Esophagus muscularis mucosa (tissue), 4 donors: ENCODE measurements at regions not wholly inside any gene's neighbourhood (a gene's known extent, or its start where the extent isn't known, plus 50 kb on each side); places are given as distances from the start of the nearest gene placed in this dataset.
A peak's percentile ranks its signal among the peaks of the same experiment; 100 is the strongest.

Experiments used
- DNase-seq: peaks from one replicate; pipeline ENCODE4 v3.0.0-alpha.2; 2017; ENCODE audit errors: extremely low spot score
- H3K27ac ChIP-seq, 4 donors: fragments of 200-600 bp; sonication (generic); replicated peaks in 1 of 4; 1 replicate in 3 of 4; 2 replicates in 1 of 4; pipeline ENCODE4 v1.5.1; 2016 to 2019; ENCODE audit warnings: mild to moderate bottlenecking in 1 of 4
- H3K27me3 ChIP-seq, 4 donors: fragments of 200-600 bp; sonication (generic); one replicate each; pipeline versions ENCODE4 v1.5.1 to v1.6.0; 2016 to 2019
- H3K36me3 ChIP-seq, 4 donors: fragments of 200-600 bp; sonication (generic); one replicate each; pipeline ENCODE4 v1.5.1; 2016 to 2019
- H3K4me1 ChIP-seq, 4 donors: fragments of 200-600 bp; sonication (generic); one replicate each; pipeline ENCODE4 v1.5.1; 2016 to 2019
- H3K4me3 ChIP-seq, 4 donors: fragments of 200-600 bp; sonication (generic); 1 replicate in 2 of 4; 2 replicates in 2 of 4; pipeline ENCODE4 v1.5.1; 2016 to 2019; ENCODE audit warnings: mild to moderate bottlenecking in 4 of 4, moderate library complexity in 1 of 4
- H3K9me3 ChIP-seq, 4 donors: fragments of 200-600 bp; sonication (generic); 1 replicate in 3 of 4; 2 replicates in 1 of 4; pipeline ENCODE4 v1.5.1; 2016 to 2019
- EP300 ChIP-seq: sonication (generic); formaldehyde crosslinking; IDR thresholded peaks from one replicate; pipeline ENCODE4 v1.6.1; 2017; ENCODE audit warnings: antibody characterized with exemption
- POLR2A ChIP-seq: fragments of 450-650 bp; IDR thresholded peaks from one replicate; pipeline ENCODE4 v1.6.1; 2017; ENCODE audit warnings: antibody characterized with exemption, moderate library complexity, mild to moderate bottlenecking, low read depth
- POLR2AphosphoS5 ChIP-seq, 2 donors: sonication (generic); formaldehyde crosslinking; IDR thresholded peaks; one replicate each; pipeline ENCODE4 v1.6.1; 2017; ENCODE audit warnings: antibody characterized with exemption in 2 of 2
- WGBS: methylation state at CpG from one replicate; pipeline ENCODE4 v1.1.5; 2018; 5-methylcytosine and 5-hydroxymethylcytosine counted together
- intact Hi-C: fragments of 100-400 bp; cut with DNase I; formaldehyde crosslinking; loops from one replicate; pipeline ENCODE4 v1.15.1; 2023
- TF ChIP-seq, protein P1 (sequence below), 3 experiments: fragments of 200-600 bp in 2 of 3; fragments of 450-650 bp in 1 of 3; sonication (generic) in 2 of 3; IDR thresholded peaks; one replicate each; pipeline ENCODE4 v1.5.1; 2017 to 2019; ENCODE audit warnings: antibody characterized with exemption in 3 of 3, mild to moderate bottlenecking in 2 of 3, moderate library complexity in 1 of 3

GRCh38 chr11:79683930-79684329 is 243.1 kb upstream of the TENM4 start:
- intact Hi-C loops: no loop called here
- H3K4me1 ChIP-seq: no peaks in the 10 kb centered on the region
- TF ChIP-seq EP300 (no peak), POLR2A (no peak), POLR2AphosphoS5 (IDR thresholded peaks at IDR 0.05) (no peak)
- TF ChIP-seq, protein P1, sequence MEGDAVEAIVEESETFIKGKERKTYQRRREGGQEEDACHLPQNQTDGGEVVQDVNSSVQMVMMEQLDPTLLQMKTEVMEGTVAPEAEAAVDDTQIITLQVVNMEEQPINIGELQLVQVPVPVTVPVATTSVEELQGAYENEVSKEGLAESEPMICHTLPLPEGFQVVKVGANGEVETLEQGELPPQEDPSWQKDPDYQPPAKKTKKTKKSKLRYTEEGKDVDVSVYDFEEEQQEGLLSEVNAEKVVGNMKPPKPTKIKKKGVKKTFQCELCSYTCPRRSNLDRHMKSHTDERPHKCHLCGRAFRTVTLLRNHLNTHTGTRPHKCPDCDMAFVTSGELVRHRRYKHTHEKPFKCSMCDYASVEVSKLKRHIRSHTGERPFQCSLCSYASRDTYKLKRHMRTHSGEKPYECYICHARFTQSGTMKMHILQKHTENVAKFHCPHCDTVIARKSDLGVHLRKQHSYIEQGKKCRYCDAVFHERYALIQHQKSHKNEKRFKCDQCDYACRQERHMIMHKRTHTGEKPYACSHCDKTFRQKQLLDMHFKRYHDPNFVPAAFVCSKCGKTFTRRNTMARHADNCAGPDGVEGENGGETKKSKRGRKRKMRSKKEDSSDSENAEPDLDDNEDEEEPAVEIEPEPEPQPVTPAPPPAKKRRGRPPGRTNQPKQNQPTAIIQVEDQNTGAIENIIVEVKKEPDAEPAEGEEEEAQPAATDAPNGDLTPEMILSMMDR (IDR thresholded peaks at IDR 0.05): no peak
- H3K4me3 ChIP-seq: no peak overlapping the region
- WGBS: 73% methylated on average over 1 of the region's 1 CpG
- H3K27me3 ChIP-seq: no peaks in the 10 kb centered on the region
- H3K9me3 ChIP-seq: no peaks in the 10 kb centered on the region
- H3K27ac ChIP-seq: no peak overlapping the region
- no peaks in the 10 kb centered on the region for H3K36me3 ChIP-seq
- no peak for DNase-seq

DNA sequence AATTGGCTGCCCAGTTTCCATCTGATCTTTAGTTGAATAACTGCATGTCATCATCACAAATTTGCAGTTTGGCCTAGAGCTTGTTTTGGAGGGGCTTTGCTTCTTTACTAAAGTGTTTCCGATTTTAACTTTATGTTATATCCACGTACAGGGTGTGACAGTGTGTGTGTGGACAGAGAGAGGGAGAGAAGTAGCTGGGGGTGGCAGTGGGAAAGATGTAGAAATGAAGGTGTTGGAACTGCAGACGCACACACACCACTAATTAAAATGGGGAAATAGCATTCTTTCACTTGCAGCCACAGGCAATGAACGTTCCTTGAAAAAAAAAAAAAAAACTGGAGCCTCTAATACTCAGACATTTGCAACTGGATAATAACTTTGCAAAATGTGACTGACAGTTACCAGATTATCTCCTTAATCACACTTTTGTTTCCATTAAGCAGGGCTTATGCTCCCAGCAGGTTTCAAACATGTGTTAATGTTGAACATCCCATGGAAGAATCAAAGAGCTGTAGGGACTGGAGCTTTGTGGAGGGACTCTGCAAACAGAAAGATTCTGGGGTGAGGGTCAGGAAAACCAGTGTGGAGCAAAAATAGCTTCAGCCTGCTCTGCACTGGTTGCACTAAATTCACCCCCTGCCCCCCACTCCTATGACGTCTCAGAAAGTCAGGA is 238.1 kb upstream of the TENM4 start:
- TF ChIP-seq, protein P1 (IDR thresholded peaks at IDR 0.05): no peak
- no peak for TF ChIP-seq EP300
- TF ChIP-seq POLR2A: no peak
- TF ChIP-seq POLR2AphosphoS5 (IDR thresholded peaks at IDR 0.05): no peak
- WGBS: 39% methylated on average over 5 of the region's 5 CpGs
- Histone ChIP-seq H3K27me3 (peaks cover 0 to 4% (median 0%) of the 10 kb centered on the region in 4 donors), H3K27ac (no peak overlapping the region), H3K36me3 (no peaks in the 10 kb centered on the region), H3K4me1 (no peaks in the 10 kb centered on the region), H3K4me3 (no peak overlapping the region), H3K9me3 (no peaks in the 10 kb centered on the region)
- intact Hi-C loops: no loop called here
- peak; percentile 75 for DNase-seq

DNA sequence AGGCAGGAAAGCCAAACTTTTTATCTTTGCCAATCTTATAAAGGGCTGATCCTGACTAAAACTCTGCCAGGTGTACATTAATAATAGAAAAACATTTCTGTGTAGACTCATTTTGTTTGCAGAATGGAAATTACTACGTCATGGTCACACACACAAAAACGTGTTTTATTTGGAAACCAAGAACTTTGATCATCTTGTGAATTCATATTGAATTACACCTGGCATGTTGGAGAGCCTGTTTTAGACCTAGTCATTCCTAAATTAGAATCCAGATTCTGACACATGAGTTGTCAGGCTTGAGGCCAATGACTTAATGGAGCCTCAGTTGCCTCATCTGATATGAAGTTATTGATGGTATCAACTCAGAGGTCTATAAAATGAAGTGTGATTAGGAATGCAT is 235.6 kb upstream of the TENM4 start:
- TF ChIP-seq POLR2AphosphoS5 (IDR thresholded peaks at IDR 0.05) (no peak), EP300 (no peak), POLR2A (no peak)
- TF ChIP-seq, protein P1 (IDR thresholded peaks at IDR 0.05): no peak
- Histone ChIP-seq H3K4me1 (no peaks in the 10 kb centered on the region), H3K4me3 (no peak overlapping the region), H3K27me3 (peaks cover 0 to 4% (median 0%) of the 10 kb centered on the region in 4 donors), H3K9me3 (no peaks in the 10 kb centered on the region), H3K27ac (no peak overlapping the region), H3K36me3 (no peaks in the 10 kb centered on the region)
- WGBS: 67% methylated on average over 2 of the region's 2 CpGs
- intact Hi-C loops: no loop called here
- no peak for DNase-seq

DNA sequence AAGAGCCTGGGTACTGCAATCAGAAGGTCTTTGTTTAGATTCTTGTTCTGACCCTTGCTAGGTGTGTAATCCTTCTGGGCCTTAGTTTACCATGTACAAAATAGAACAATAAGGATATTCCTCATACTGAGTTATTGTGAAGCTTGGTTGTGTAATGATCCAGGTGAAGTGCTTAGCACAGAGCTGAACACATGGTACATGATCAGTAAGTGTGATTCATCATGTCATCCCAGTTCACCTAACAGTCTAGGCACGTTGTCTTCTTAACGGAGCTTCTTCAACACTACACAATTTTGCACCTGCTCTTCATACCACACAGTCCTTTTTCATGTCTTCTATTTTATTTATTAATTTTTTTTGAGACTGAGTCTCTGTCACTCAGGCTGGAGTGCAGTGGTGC is 234.3 kb upstream of the TENM4 start:
- no peak for DNase-seq
- H3K27me3 ChIP-seq: peaks cover 0 to 4% (median 0%) of the 10 kb centered on the region in 4 donors
- H3K36me3 ChIP-seq: no peaks in the 10 kb centered on the region
- no peaks in the 10 kb centered on the region for H3K4me1 ChIP-seq
- 81% methylated on average over 2 of the region's 2 CpGs for WGBS
- intact Hi-C loops: no loop called here
- TF ChIP-seq POLR2A: no peak
- TF ChIP-seq, protein P1 (IDR thresholded peaks at IDR 0.05): no peak
- no peak for TF ChIP-seq EP300
- no peak for TF ChIP-seq POLR2AphosphoS5 (IDR thresholded peaks at IDR 0.05)
- H3K9me3 ChIP-seq: no peaks in the 10 kb centered on the region
- H3K27ac ChIP-seq: no peak overlapping the region
- H3K4me3 ChIP-seq: no peak overlapping the region

- H3K27me3 ChIP-seq: peaks cover 0 to 8% (median 0%) of the 10 kb centered on the region in 4 donors
- TF ChIP-seq, protein P1 (IDR thresholded peaks at IDR 0.05): no peak
- no peak for TF ChIP-seq POLR2A
- no peak for TF ChIP-seq EP300
- no peak for TF ChIP-seq POLR2AphosphoS5 (IDR thresholded peaks at IDR 0.05)
- intact Hi-C loops: no loop called here
- no peaks in the 10 kb centered on the region for H3K9me3 ChIP-seq
- no peaks in the 10 kb centered on the region for H3K36me3 ChIP-seq
- no peak for DNase-seq
- no peak overlapping the region for H3K27ac ChIP-seq
- no peaks in the 10 kb centered on the region for H3K4me1 ChIP-seq
- WGBS: 95% methylated on average over 1 of the region's 1 CpG
- H3K4me3 ChIP-seq: no peak overlapping the region
These were observed 232.0 kb upstream of the TENM4 start for GRCh38 chr11:79672786-79673185.
